Sigmoid colon (tissue), 4 donors: ENCODE measurements at regions not wholly inside any gene's neighbourhood (a gene's known extent, or its start where the extent isn't known, plus 50 kb on each side); places are given as distances from the start of the nearest gene placed in this dataset.

ENCODE experiments used
- CTCF ChIP-seq, 4 experiments: fragments of 450-650 bp in 3 of 4; fragments of 200-600 bp in 1 of 4; IDR thresholded peaks; one replicate each; pipeline ENCODE4 v1.5.1; 2016 to 2019; ENCODE audit warnings: antibody characterized with exemption in 4 of 4, mild to moderate bottlenecking in 3 of 4, moderate library complexity in 2 of 4
- POLR2A ChIP-seq, 2 donors: fragments of 450-650 bp; IDR thresholded peaks; one replicate each; pipeline ENCODE4 v1.6.1; 2016; ENCODE audit warnings: antibody characterized with exemption in 2 of 2, mild to moderate bottlenecking in 2 of 2, moderate library complexity in 2 of 2
- POLR2AphosphoS5 ChIP-seq, 4 donors: sonication (generic); formaldehyde crosslinking; IDR thresholded peaks; one replicate each; pipeline ENCODE4 v1.6.1; 2017; ENCODE audit warnings: antibody characterized with exemption in 4 of 4

GRCh38 chr13:106795847-106796246, 227.9 kb upstream of the ARGLU1 start:
- TF ChIP-seq CTCF (IDR thresholded peaks at IDR 0.05), result no peak
- no peak for TF ChIP-seq POLR2A (IDR thresholded peaks at IDR 0.05)
- no peak for TF ChIP-seq POLR2AphosphoS5 (IDR thresholded peaks at IDR 0.05)
